HCT116 (cell line): ENCODE measurements at regions not wholly inside any gene's neighbourhood (a gene's known extent, or its start where the extent isn't known, plus 50 kb on each side); places are given as distances from the start of the nearest gene placed in this dataset.

Source experiments
- ATAC-seq: fragments of 200-7000 bp; cut with Tn5 transposase; 2 replicates; pipeline ENCODE4 v1.9.1; 2020; ENCODE audit warnings: mild to moderate bottlenecking, moderate library complexity
- BruUV-seq: library from RNA; stranded (reverse); fragments of 400-500 nt; replicated peaks from 2 replicates; lab custom pipeline; 2021; lab: Mats Ljungman, UMichigan
- CTCF ChIA-PET: fragments of 300-600 bp; sonication (Branson Sonifier 250); formaldehyde crosslinking; loops from one replicate; lab custom pipeline; 2021; ENCODE audit warnings: antibody characterized with exemption; lab: Charles Lee
- POLR2A ChIA-PET: fragments of 300-600, 350-600 bp; sonication (Branson Sonifier 250); formaldehyde crosslinking; loops from one replicate; lab custom pipeline; 2021; ENCODE audit warnings: antibody characterized with exemption; lab: Charles Lee
- RAD21 ChIA-PET, 2 experiments: fragments of 300-600 bp; sonication (Branson Sonifier 250); formaldehyde crosslinking; loops; one replicate each; lab custom pipeline; 2023; ENCODE audit warnings: low total read pairs in 2 of 2; ENCODE audit not compliant: uncharacterized antibody in 2 of 2, unreplicated experiment in 2 of 2, low non-redundant PET in 1 of 2; lab: Charles Lee
- DNase-seq: peaks from one replicate; pipeline ENCODE4 v3.0.0-alpha.2; 2010; ENCODE audit warnings: low read depth, low spot score
- H2AFZ ChIP-seq: fragments of 200-600 bp; shearing (Covaris generic), sonication (generic); 2 replicates; pipeline ENCODE4 v1.6.1; 2017; ENCODE audit warnings: low read depth, mixed run types, mixed read lengths, antibody characterized with exemption, low read length; ENCODE audit not compliant: poor library complexity, severe bottlenecking
- H3K27ac ChIP-seq: 2 replicates; pipeline ENCODE4 v1.5.1; 2012; ENCODE audit warnings: low read depth, low read length
- H3K27me3 ChIP-seq: fragments of 200-600 bp; sonication (generic); 2 replicates; pipeline ENCODE4 v1.6.1; 2016; ENCODE audit warnings: mixed run types, low read length, mixed read lengths; ENCODE audit not compliant: insufficient read depth
- H3K36me3 ChIP-seq, 2 experiments: fragments of 200-500 bp in 1 of 2; fragments of 200-600 bp in 1 of 2; sonication (Bioruptor generic) in 1 of 2; sonication (generic) in 1 of 2; 2 replicates each; pipeline versions ENCODE4 v1.5.1 to v1.6.1; 2014 to 2016; ENCODE audit warnings: low read length in 2 of 2, inconsistent platforms in 1 of 2, mixed read lengths in 1 of 2, mixed run types in 1 of 2; ENCODE audit not compliant: insufficient read depth in 2 of 2, control insufficient read depth in 1 of 2
- H3K4me1 ChIP-seq, 2 experiments: fragments of 200-600 bp in 1 of 2; sonication (generic) in 1 of 2; 2 replicates each; pipeline versions ENCODE4 v1.5.1 to v1.6.1; 2012 to 2017; ENCODE audit warnings: low read length in 2 of 2, inconsistent platforms in 1 of 2, mild to moderate bottlenecking in 1 of 2, mixed read lengths in 1 of 2, mixed run types in 1 of 2, moderate library complexity in 1 of 2; ENCODE audit not compliant: insufficient read depth in 2 of 2, control insufficient read depth in 1 of 2
- H3K4me2 ChIP-seq: fragments of 200-600 bp; sonication (generic); 2 replicates; pipeline ENCODE4 v1.6.1; 2017; ENCODE audit warnings: mixed run types, low read length, mixed read lengths
- H3K4me3 ChIP-seq, 2 experiments: fragments of 200-600 bp in 1 of 2; sonication (generic) in 1 of 2; replicated peaks in 1 of 2; 2 replicates each; pipeline ENCODE4 v1.5.1; 2011 to 2016; ENCODE audit warnings: low read length in 2 of 2, control low read depth in 1 of 2, low read depth in 1 of 2, mild to moderate bottlenecking in 1 of 2, mixed read lengths in 1 of 2, mixed run types in 1 of 2
- H3K79me2 ChIP-seq: fragments of 200-600 bp; sonication (generic); 2 replicates; pipeline ENCODE4 v1.6.1; 2017; ENCODE audit warnings: mild to moderate bottlenecking, mixed run types, low read length, moderate library complexity, mixed read lengths; ENCODE audit not compliant: insufficient read depth
- H3K9ac ChIP-seq: fragments of 200-600 bp; sonication (generic); 2 replicates; pipeline ENCODE4 v1.6.1; 2016; ENCODE audit warnings: low read length, mixed read lengths
- H3K9me2 ChIP-seq: fragments of 200-600 bp; sonication (generic), shearing (Covaris generic); 2 replicates; pipeline ENCODE4 v1.6.1; 2017; ENCODE audit warnings: mixed run types, mild to moderate bottlenecking, moderate library complexity; ENCODE audit not compliant: insufficient read depth
- H3K9me3 ChIP-seq, 2 experiments: fragments of 200-500 bp in 1 of 2; fragments of 200-600 bp in 1 of 2; sonication (Bioruptor generic) in 1 of 2; sonication (generic) in 1 of 2; 2 replicates each; pipeline ENCODE4 v1.6.1; 2014 to 2017; ENCODE audit warnings: low read length in 2 of 2, mixed read lengths in 2 of 2, inconsistent platforms in 1 of 2, low read depth in 1 of 2, mild to moderate bottlenecking in 1 of 2, mixed run types in 1 of 2, moderate library complexity in 1 of 2; ENCODE audit not compliant: control insufficient read depth in 1 of 2, insufficient read depth in 1 of 2
- H4K20me1 ChIP-seq: fragments of 200-600 bp; sonication (generic), shearing (Covaris generic); 2 replicates; pipeline ENCODE4 v1.6.1; 2017; ENCODE audit warnings: mixed run types, mild to moderate bottlenecking, moderate library complexity; ENCODE audit not compliant: insufficient read depth
- CEBPB ChIP-seq: IDR thresholded peaks from 2 replicates; pipeline ENCODE4 v1.6.1; 2012; ENCODE audit warnings: low read depth
- CTCF ChIP-seq, 3 experiments: fragments of 200-600 bp in 1 of 3; sonication (generic) in 1 of 3; IDR thresholded peaks in 2 of 3; conservative IDR thresholded peaks in 1 of 3; 2 replicates each; pipeline ENCODE4 v1.5.1; 2012 to 2017; ENCODE audit warnings: low read depth in 2 of 3, low read length in 2 of 3, antibody characterized with exemption in 1 of 3, borderline replicate concordance in 1 of 3, control low read depth in 1 of 3, mild to moderate bottlenecking in 1 of 3, mixed read lengths in 1 of 3, mixed run types in 1 of 3, moderate library complexity in 1 of 3; ENCODE audit not compliant: insufficient read depth in 1 of 3
- EGR1 ChIP-seq: IDR thresholded peaks from 2 replicates; pipeline ENCODE4 v1.6.1; 2012; ENCODE audit warnings: low read depth
- EZH2 ChIP-seq: fragments of 200-600 bp; sonication (generic); IDR thresholded peaks from 2 replicates; pipeline ENCODE4 v1.6.1; 2017; ENCODE audit warnings: antibody characterized with exemption, mixed run types
- FOSL1 ChIP-seq: IDR thresholded peaks from 2 replicates; pipeline ENCODE4 v1.6.1; 2012; ENCODE audit warnings: low read depth
- JUND ChIP-seq: IDR thresholded peaks from 2 replicates; pipeline ENCODE4 v1.6.1; 2012
- SIN3A ChIP-seq: IDR thresholded peaks from 2 replicates; pipeline ENCODE4 v1.6.1; 2012; ENCODE audit warnings: low read depth
- TCF7L2 ChIP-seq: IDR thresholded peaks from 2 replicates; pipeline ENCODE4 v1.7.0; 2011; ENCODE audit warnings: borderline replicate concordance, inconsistent platforms; ENCODE audit not compliant: insufficient read depth, insufficient read length; ENCODE audit errors: extremely low read depth
- ZFX ChIP-seq: fragments of 450-650 bp; IDR thresholded peaks from 2 replicates; pipeline ENCODE4 v1.6.1; 2017
- ZNF274 ChIP-seq: fragments of 200-500 bp; sonication (Bioruptor generic); IDR thresholded peaks from 2 replicates; pipeline ENCODE4 v1.6.1; 2014; ENCODE audit warnings: mild to moderate bottlenecking, low read depth, low read length, inconsistent platforms
- intact Hi-C: fragments of 100-400 bp; cut with micrococcal nuclease; formaldehyde crosslinking; loops from 2 replicates; pipeline ENCODE4 v1.10.0; 2022

GRCh38 chr13:38255600-38255999 is 94.1 kb upstream of the UFM1 start:
- no TSS peak for BruUV-seq
- POLR2A ChIA-PET, result no interaction called here
- Histone ChIP-seq H3K79me2 (no peaks in the 10 kb centered on the region), H3K27ac (no peak overlapping the region), H3K9me2 (no peaks in the 10 kb centered on the region), H4K20me1 (no peaks in the 10 kb centered on the region), H3K9me3 (peaks cover 13 to 18% of the 10 kb centered on the region in 2 experiments; a peak in 2 of 4 replicates), H3K9ac (no peak overlapping the region), H2AFZ (no peak overlapping the region), H3K36me3 (no peaks in the 10 kb centered on the region), H3K4me1 (no peaks in the 10 kb centered on the region), H3K4me3 (no peak overlapping the region), H3K4me2 (no peak overlapping the region), H3K27me3 (no peaks in the 10 kb centered on the region)
- intact Hi-C loops, result no loop called here
- CTCF ChIA-PET, result no interaction called here
- RAD21 ChIA-PET, result no interaction called here
- DNase-seq, result no peak
- TF ChIP-seq ZNF274 (no peak), EZH2 (no peak)
- ATAC-seq, result no peak

- Histone ChIP-seq H3K4me1 (no peaks in the 10 kb centered on the region), H2AFZ (no peak overlapping the region), H3K27me3 (no peaks in the 10 kb centered on the region), H3K9me3 (peaks cover 0 to 21% of the 10 kb centered on the region in 2 experiments; a peak in 1 of 4 replicates), H3K79me2 (no peaks in the 10 kb centered on the region), H3K4me2 (no peak overlapping the region), H3K4me3 (no peak overlapping the region), H3K36me3 (no peaks in the 10 kb centered on the region), H3K9ac (no peak overlapping the region), H3K27ac (no peak overlapping the region), H3K9me2 (no peaks in the 10 kb centered on the region), H4K20me1 (no peaks in the 10 kb centered on the region)
- ChIA-PET RAD21 (no interaction called here), CTCF (no interaction called here), POLR2A (no interaction called here)
- no peak for ATAC-seq
- intact Hi-C loops, result no loop called here
- BruUV-seq, result no TSS peak
- TF ChIP-seq JUND (no peak), CTCF (IDR thresholded peaks at IDR 0.05 in 2 of 3, conservative IDR thresholded peaks at IDR 0.05 in 1 of 3; ENCODE audit: borderline replicate concordance in 1 of 3, insufficient read depth in 1 of 3, low read depth in 2 of 3, low read length in 2 of 3) (no peak), SIN3A (no peak), TCF7L2 (no peak), EGR1 (no peak), ZFX (no peak), FOSL1 (no peak), CEBPB (no peak)
- DNase-seq, result no peak
Observed at GRCh38 chr13:38239874-38240273, 109.8 kb upstream of the UFM1 start.
